Kidney (tissue), 13 donors: ENCODE measurements at regions not wholly inside any gene's neighbourhood (a gene's known extent, or its start where the extent isn't known, plus 50 kb on each side); places are given as distances from the start of the nearest gene placed in this dataset.

Source experiments
- DNase-seq, 5 donors: peaks; one replicate each; pipeline ENCODE4 v3.0.0-alpha.2; 2013 to 2020
- FAIRE-seq: peaks from 2 replicates; lab custom pipeline; 2012; peaks lifted over from hg19 to GRCh38; lab: Jason Lieb, UNC
- H3K27ac ChIP-seq, 2 donors: one replicate each; pipeline ENCODE4 v1.7.0; 2013; ENCODE audit warnings: low read depth in 2 of 2, low read length in 2 of 2, inconsistent platforms in 1 of 2
- H3K27me3 ChIP-seq: one replicate; pipeline ENCODE4 v1.7.1; 2013; ENCODE audit warnings: low read length, inconsistent platforms; ENCODE audit not compliant: control insufficient read depth, insufficient read depth
- H3K36me3 ChIP-seq, 3 donors: one replicate each; pipeline versions ENCODE4 v1.7.0 to v1.7.1; 2013; ENCODE audit warnings: low read length in 3 of 3, control low read depth in 1 of 3, inconsistent platforms in 1 of 3; ENCODE audit not compliant: insufficient read depth in 3 of 3, control insufficient read depth in 2 of 3
- H3K4me1 ChIP-seq, 3 donors: one replicate each; pipeline versions ENCODE4 v1.7.0 to v1.7.1; 2013; ENCODE audit warnings: low read length in 3 of 3, inconsistent platforms in 1 of 3, low read depth in 1 of 3; ENCODE audit not compliant: control insufficient read depth in 2 of 3, insufficient read depth in 2 of 3
- H3K4me3 ChIP-seq, 3 donors: one replicate each; pipeline versions ENCODE4 v1.7.0 to v1.8.1; 2013; ENCODE audit warnings: low read length in 3 of 3, control low read depth in 1 of 3, inconsistent platforms in 1 of 3
- H3K9ac ChIP-seq, 3 donors: one replicate each; pipeline versions ENCODE4 v1.7.0 to v1.7.1; 2013; ENCODE audit warnings: low read length in 3 of 3, control low read depth in 1 of 3, inconsistent platforms in 1 of 3
- H3K9me3 ChIP-seq, 3 donors: one replicate each; pipeline versions ENCODE4 v1.7.0 to v1.7.1; 2013; ENCODE audit warnings: low read length in 3 of 3, control low read depth in 1 of 3, inconsistent platforms in 1 of 3; ENCODE audit not compliant: control insufficient read depth in 2 of 3, insufficient read depth in 1 of 3
- intact Hi-C: fragments of 100-400 bp; cut with DNase I; formaldehyde crosslinking; loops from one replicate; pipeline ENCODE4 v1.11.1; 2022
- TF ChIP-seq, protein P1 (sequence below): IDR thresholded peaks from 3 replicates; pipeline ENCODE4 v1.5.1; 2012; ENCODE audit warnings: mild to moderate bottlenecking, moderate library complexity, borderline replicate concordance; ENCODE audit not compliant: insufficient read depth; ENCODE audit errors: extremely low read depth
- donor health status: control.
- donor health status: control.
- donor health status: control.
- donor health status: control.
- donor health status: control.
- donor health status: DM: yes; HTN: yes; CAD: no.
- donor health status: Normal renal cell carcinoma (clear cell type).

GRCh38 chr2:100653449-100654035 is 90.7 kb downstream of the PDCL3 start:
- Histone ChIP-seq H3K27me3 (no peaks in the 10 kb centered on the region), H3K36me3 (no peaks in the 10 kb centered on the region), H3K4me3 (no peak overlapping the region), H3K9ac (no peak overlapping the region), H3K27ac (no peak overlapping the region), H3K9me3 (no peaks in the 10 kb centered on the region), H3K4me1 (no peaks in the 10 kb centered on the region)
- TF ChIP-seq, protein P1, sequence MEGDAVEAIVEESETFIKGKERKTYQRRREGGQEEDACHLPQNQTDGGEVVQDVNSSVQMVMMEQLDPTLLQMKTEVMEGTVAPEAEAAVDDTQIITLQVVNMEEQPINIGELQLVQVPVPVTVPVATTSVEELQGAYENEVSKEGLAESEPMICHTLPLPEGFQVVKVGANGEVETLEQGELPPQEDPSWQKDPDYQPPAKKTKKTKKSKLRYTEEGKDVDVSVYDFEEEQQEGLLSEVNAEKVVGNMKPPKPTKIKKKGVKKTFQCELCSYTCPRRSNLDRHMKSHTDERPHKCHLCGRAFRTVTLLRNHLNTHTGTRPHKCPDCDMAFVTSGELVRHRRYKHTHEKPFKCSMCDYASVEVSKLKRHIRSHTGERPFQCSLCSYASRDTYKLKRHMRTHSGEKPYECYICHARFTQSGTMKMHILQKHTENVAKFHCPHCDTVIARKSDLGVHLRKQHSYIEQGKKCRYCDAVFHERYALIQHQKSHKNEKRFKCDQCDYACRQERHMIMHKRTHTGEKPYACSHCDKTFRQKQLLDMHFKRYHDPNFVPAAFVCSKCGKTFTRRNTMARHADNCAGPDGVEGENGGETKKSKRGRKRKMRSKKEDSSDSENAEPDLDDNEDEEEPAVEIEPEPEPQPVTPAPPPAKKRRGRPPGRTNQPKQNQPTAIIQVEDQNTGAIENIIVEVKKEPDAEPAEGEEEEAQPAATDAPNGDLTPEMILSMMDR: no peak
- FAIRE-seq (no peak), DNase-seq (peak in 1 of 5 donors; percentile 13)
- intact Hi-C loops: no loop called here

- TF ChIP-seq, protein P1: no peak
- Histone ChIP-seq H3K9me3 (no peaks in the 10 kb centered on the region), H3K4me1 (no peaks in the 10 kb centered on the region), H3K36me3 (no peaks in the 10 kb centered on the region), H3K9ac (no peak overlapping the region), H3K27ac (no peak overlapping the region), H3K27me3 (no peaks in the 10 kb centered on the region), H3K4me3 (no peak overlapping the region)
- intact Hi-C loops: no loop called here
- DNase-seq: peak in 1 of 5 donors; percentile 9
- no peak for FAIRE-seq
These were observed 91.8 kb downstream of the PDCL3 start for GRCh38 chr2:100654611-100655010.

GRCh38 chr2:100655446-100655845 is 92.7 kb downstream of the PDCL3 start:
- TF ChIP-seq, protein P1: no peak
- no peaks in the 10 kb centered on the region for H3K9me3 ChIP-seq
- H3K4me3 ChIP-seq: no peak overlapping the region
- H3K27ac ChIP-seq: no peak overlapping the region
- intact Hi-C loops: no loop called here
- FAIRE-seq: no peak
- H3K27me3 ChIP-seq: no peaks in the 10 kb centered on the region
- H3K9ac ChIP-seq: no peak overlapping the region
- no peaks in the 10 kb centered on the region for H3K4me1 ChIP-seq
- H3K36me3 ChIP-seq: no peaks in the 10 kb centered on the region
- DNase-seq: peak in 1 of 5 donors; percentile 7
